IMR-90 (cell line): ENCODE measurements at regions not wholly inside any gene's neighbourhood (a gene's known extent, or its start where the extent isn't known, plus 50 kb on each side); places are given as distances from the start of the nearest gene placed in this dataset.

Experiments
- ATAC-seq: fragments of 200-7000 bp; cut with Tn5 transposase; 2 replicates; pipeline ENCODE4 v1.9.1; 2020; ENCODE audit warnings: low read depth, mild to moderate bottlenecking, moderate library complexity
- BruUV-seq: library from RNA; stranded (reverse); fragments of 400-500 nt; replicated peaks from 2 replicates; lab custom pipeline; 2021; lab: Mats Ljungman, UMichigan
- CTCF ChIA-PET: fragments of 300-600 bp; formaldehyde crosslinking; extraction: SDS; loops from one replicate; lab custom pipeline; 2021; ENCODE audit warnings: antibody characterized with exemption; lab: Yijun Ruan, JAX
- POLR2A ChIA-PET: fragments of 300-600 bp; sonication (Branson Sonifier 250); formaldehyde crosslinking; loops from one replicate; lab custom pipeline; 2022; ENCODE audit warnings: antibody characterized with exemption; ENCODE audit not compliant: unreplicated experiment; lab: Charles Lee
- DNase-seq: peaks from one replicate; pipeline ENCODE4 v3.0.0; 2013
- H2AFZ ChIP-seq: replicated peaks from 2 replicates; pipeline ENCODE3; 2013; ENCODE audit warnings: low read length, mild to moderate bottlenecking; ENCODE audit not compliant: poor library complexity
- H2AK5ac ChIP-seq: 2 replicates; pipeline ENCODE4 v1.6.1; 2013; ENCODE audit warnings: low read depth, low read length, inconsistent platforms
- H2AK9ac ChIP-seq: replicated peaks from 2 replicates; pipeline ENCODE3; 2013; ENCODE audit warnings: mild to moderate bottlenecking, low read depth, low read length, moderate library complexity; ENCODE audit not compliant: poor library complexity
- H2BK120ac ChIP-seq: 2 replicates; pipeline ENCODE4 v1.6.1; 2013; ENCODE audit warnings: low read depth, low read length, inconsistent platforms
- H2BK15ac ChIP-seq: 3 replicates; pipeline ENCODE4 v1.6.1; 2013; ENCODE audit warnings: low read depth, low read length, inconsistent platforms
- H2BK20ac ChIP-seq: 2 replicates; pipeline ENCODE4 v1.6.1; 2013; ENCODE audit warnings: low read depth, mild to moderate bottlenecking, inconsistent platforms, low read length, moderate library complexity
- H2BK5ac ChIP-seq: 2 replicates; pipeline ENCODE4 v1.6.1; 2013; ENCODE audit warnings: mild to moderate bottlenecking, low read depth, low read length, inconsistent platforms; ENCODE audit not compliant: poor library complexity, severe bottlenecking
- H3K14ac ChIP-seq: replicated peaks from 2 replicates; pipeline ENCODE4 v1.6.1; 2013; ENCODE audit warnings: low read depth, low read length, inconsistent platforms
- H3K18ac ChIP-seq: 2 replicates; pipeline ENCODE4 v1.6.1; 2013; ENCODE audit warnings: low read depth, low read length, control low read depth
- H3K23ac ChIP-seq: 2 replicates; pipeline ENCODE4 v1.6.1; 2013; ENCODE audit warnings: low read depth, low read length, inconsistent platforms
- H3K27ac ChIP-seq: 2 replicates; pipeline ENCODE4 v1.5.1; 2013; ENCODE audit warnings: mild to moderate bottlenecking, control low read depth, low read length; ENCODE audit not compliant: insufficient read depth
- H3K27me3 ChIP-seq: 2 replicates; pipeline ENCODE4 v1.6.1; 2013; ENCODE audit warnings: low read length; ENCODE audit not compliant: control insufficient read depth, insufficient read depth
- H3K36me3 ChIP-seq: 2 replicates; pipeline ENCODE4 v1.6.1; 2013; ENCODE audit warnings: low read length, mixed read lengths; ENCODE audit not compliant: control insufficient read depth, insufficient read depth
- H3K4ac ChIP-seq: 2 replicates; pipeline ENCODE4 v1.6.1; 2013; ENCODE audit warnings: low read depth, low read length, inconsistent platforms
- H3K4me1 ChIP-seq: 2 replicates; pipeline ENCODE4 v1.6.1; 2013; ENCODE audit warnings: low read length, mixed read lengths; ENCODE audit not compliant: control insufficient read depth, insufficient read depth
- H3K4me2 ChIP-seq: 2 replicates; pipeline ENCODE4 v1.6.1; 2013; ENCODE audit warnings: low read depth, mild to moderate bottlenecking, control low read depth, low read length, moderate library complexity
- H3K4me3 ChIP-seq: 2 replicates; pipeline ENCODE4 v1.5.1; 2013; ENCODE audit warnings: low read depth, mild to moderate bottlenecking, control low read depth, low read length, moderate library complexity; ENCODE audit not compliant: insufficient read depth
- H3K56ac ChIP-seq: 2 replicates; pipeline ENCODE4 v1.6.1; 2013; ENCODE audit warnings: low read length, inconsistent platforms; ENCODE audit not compliant: insufficient read depth; ENCODE audit errors: extremely low read depth
- H3K79me1 ChIP-seq, 2 experiments: 2 replicates each; pipeline ENCODE4 v1.6.1; 2013; ENCODE audit warnings: low read length in 2 of 2, inconsistent platforms in 1 of 2, low read depth in 1 of 2
- H3K9ac ChIP-seq: 2 replicates; pipeline ENCODE4 v1.6.1; 2013; ENCODE audit warnings: low read depth, low read length, control low read depth
- H3K9me1 ChIP-seq: 2 replicates; pipeline ENCODE4 v1.6.1; 2013; ENCODE audit warnings: low read length, inconsistent platforms; ENCODE audit not compliant: insufficient read depth
- H3K9me3 ChIP-seq: 2 replicates; pipeline ENCODE4 v1.6.1; 2013; ENCODE audit warnings: low read length; ENCODE audit not compliant: control insufficient read depth, insufficient read depth
- H4K20me1 ChIP-seq: 2 replicates; pipeline ENCODE4 v1.6.1; 2013; ENCODE audit warnings: low read length, inconsistent platforms; ENCODE audit not compliant: insufficient read depth
- H4K5ac ChIP-seq: 2 replicates; pipeline ENCODE4 v1.6.1; 2013; ENCODE audit warnings: mild to moderate bottlenecking, low read depth, low read length, control low read depth
- H4K8ac ChIP-seq, 2 experiments: 2 replicates each; pipeline ENCODE4 v1.6.1; 2013; ENCODE audit warnings: low read depth in 2 of 2, low read length in 2 of 2, control low read depth in 1 of 2, inconsistent platforms in 1 of 2
- H4K91ac ChIP-seq: 2 replicates; pipeline ENCODE4 v1.6.1; 2013; ENCODE audit warnings: low read depth, low read length, inconsistent platforms; ENCODE audit not compliant: insufficient read depth
- MAZ ChIP-seq: IDR thresholded peaks from 2 replicates; pipeline ENCODE4 v1.6.1; 2012; ENCODE audit warnings: low read depth, mild to moderate bottlenecking, low read length, improper control_type of control experiment, moderate library complexity, borderline replicate concordance
- WGBS, 2 experiments: methylation state at CpG; one replicate each; pipeline versions ENCODE4 v1.1.5 to v1.1.7; 2013; ENCODE audit warnings: missing lambda C conversion rate in 2 of 2; ENCODE audit not compliant: insufficient read length in 1 of 2; ENCODE audit errors: extremely low coverage in 2 of 2; 5-methylcytosine and 5-hydroxymethylcytosine counted together
- dilution Hi-C: fragments of 300-500 bp; cut with HindIII; formaldehyde crosslinking; loops from one replicate; pipeline ENCODE4 v1.14.3; 2018; ENCODE audit warnings: low sequenced_read_pairs; ENCODE audit not compliant: unreplicated experiment
- in situ Hi-C: fragments of 300-500 bp; cut with MboI; formaldehyde crosslinking; loops from 3 replicates; pipeline ENCODE4 v1.14.3; 2019; ENCODE audit warnings: low sequenced_read_pairs, inconsistent platforms, mixed read lengths
- intact Hi-C: fragments of 100-400 bp; cut with micrococcal nuclease; formaldehyde crosslinking; loops from 2 replicates; pipeline ENCODE4 v1.10.0; 2022

DNA sequence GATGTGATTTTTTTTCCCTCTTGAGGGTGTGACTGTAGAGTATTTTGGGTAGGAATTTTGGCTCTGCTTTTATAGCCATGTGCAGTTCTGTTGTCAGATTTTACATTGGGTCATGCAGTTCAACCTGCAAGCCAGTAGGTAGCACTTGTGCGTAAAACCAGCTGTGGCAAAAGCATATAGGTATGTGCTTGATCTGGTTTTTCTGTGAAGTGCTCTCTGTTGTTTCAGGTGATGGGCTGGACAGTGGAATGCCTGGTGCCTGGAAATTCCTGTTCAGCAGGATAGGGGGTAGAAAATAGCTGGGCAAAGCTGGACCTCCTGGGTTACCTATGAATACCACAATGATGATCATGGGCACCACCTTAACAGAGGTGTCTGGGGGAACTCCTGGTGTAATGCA, 584.2 kb upstream of the PCDH10 start:
- no peak for TF ChIP-seq MAZ
- Histone ChIP-seq H3K18ac (no peak overlapping the region), H3K27me3 (no peaks in the 10 kb centered on the region), H3K14ac (no peak overlapping the region), H3K4me2 (no peak overlapping the region), H2BK120ac (no peak overlapping the region), H3K4ac (no peak overlapping the region), H2BK20ac (no peak overlapping the region), H3K9me1 (no peaks in the 10 kb centered on the region), H4K91ac (no peak overlapping the region), H3K23ac (no peak overlapping the region), H3K4me3 (no peak overlapping the region), H4K5ac (no peak overlapping the region), H2AK9ac (no peak overlapping the region), H2AK5ac (no peak overlapping the region), H4K8ac (no peak overlapping the region), H2AFZ (no peak overlapping the region), H3K36me3 (no peaks in the 10 kb centered on the region), H3K4me1 (no peaks in the 10 kb centered on the region), H4K20me1 (no peaks in the 10 kb centered on the region), H3K56ac (no peak overlapping the region), H3K27ac (no peak overlapping the region), H3K9me3 (peaks cover 14% of the 10 kb centered on the region; the same call in 1 of the 2 replicates), H3K79me1 (no peaks in the 10 kb centered on the region), H3K9ac (no peak overlapping the region), H2BK15ac (no peak overlapping the region), H2BK5ac (no peak overlapping the region)
- intact Hi-C loops (no loop called here), in situ Hi-C loops (no loop called here), dilution Hi-C loops (no loop called here)
- WGBS, 2 experiments = no CpG with 5 or more reads among the region's 1 CpG
- ChIA-PET POLR2A (no interaction called here), CTCF (no interaction called here)
- BruUV-seq = no TSS peak
- ATAC-seq (no peak), DNase-seq (no peak)
